T-helper 2 cell treated with Interferon-gamma antibody and Interleukin-4, amounts not matched to agents 5 μg/mL and 100 μg/mL, for 36 hours (primary cell): ENCODE measurements at regions not wholly inside any gene's neighbourhood (a gene's known extent, or its start where the extent isn't known, plus 50 kb on each side); places are given as distances from the start of the nearest gene placed in this dataset.

Experiments
- DNase-seq: peaks from one replicate; pipeline ENCODE4 v3.0.0; 2021; ENCODE audit warnings: low spot score
- H3K27ac Mint-ChIP-seq: one replicate; pipeline ENCODE4 v1.8.0; 2021; ENCODE audit warnings: mild to moderate bottlenecking, mixed read lengths
- H3K27me3 Mint-ChIP-seq: one replicate; pipeline ENCODE4 v1.8.0; 2021; ENCODE audit warnings: low read depth, mixed read lengths
- H3K36me3 Mint-ChIP-seq: one replicate; pipeline ENCODE4 v1.8.0; 2021; ENCODE audit warnings: low read depth, mixed read lengths
- H3K4me1 Mint-ChIP-seq: one replicate; pipeline ENCODE4 v1.8.0; 2021; ENCODE audit warnings: low read depth, mixed read lengths
- H3K4me3 Mint-ChIP-seq: one replicate; pipeline ENCODE4 v1.8.0; 2022; ENCODE audit warnings: mild to moderate bottlenecking, moderate library complexity, mixed read lengths
- H3K9me3 Mint-ChIP-seq: one replicate; pipeline ENCODE4 v1.8.0; 2021; ENCODE audit warnings: mixed read lengths

- no peaks in the 10 kb centered on the region for H3K36me3 Mint-ChIP-seq
- H3K4me3 Mint-ChIP-seq = no peak overlapping the region
- H3K4me1 Mint-ChIP-seq = no peaks in the 10 kb centered on the region
- no peaks in the 10 kb centered on the region for H3K9me3 Mint-ChIP-seq
- no peaks in the 10 kb centered on the region for H3K27me3 Mint-ChIP-seq
- no peak overlapping the region for H3K27ac Mint-ChIP-seq
- no peak for DNase-seq
Observed at GRCh38 chr2:59027320-59027719, 786.2 kb upstream of the FANCL start.

- Mint-ChIP-seq H3K4me1 (no peaks in the 10 kb centered on the region), H3K27me3 (no peaks in the 10 kb centered on the region), H3K9me3 (no peaks in the 10 kb centered on the region), H3K27ac (no peak overlapping the region), H3K4me3 (no peak overlapping the region), H3K36me3 (no peaks in the 10 kb centered on the region)
- DNase-seq = no peak
Observed at GRCh38 chr2:59025157-59025757, 784.1 kb upstream of the FANCL start.

DNA sequence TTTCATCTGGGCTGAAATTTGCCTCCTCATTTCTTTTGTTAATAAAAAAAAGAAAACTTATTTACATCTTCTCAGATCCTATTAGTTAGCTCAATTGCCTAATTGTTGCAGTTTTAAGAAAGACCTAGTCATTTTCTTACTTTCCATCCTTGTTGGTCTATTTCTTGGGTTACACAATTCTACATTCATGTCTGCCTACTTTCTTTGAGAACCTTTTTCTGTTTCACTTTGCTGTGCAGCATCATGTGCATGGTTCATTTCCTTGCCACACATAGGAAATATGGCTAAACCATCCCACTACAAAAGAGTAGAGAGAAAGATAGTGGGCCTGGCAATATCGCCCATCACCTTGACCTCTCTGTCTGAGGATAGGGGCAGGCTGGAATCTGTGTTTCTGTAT is 780.7 kb upstream of the FANCL start:
- no peak overlapping the region for H3K4me3 Mint-ChIP-seq
- no peak for DNase-seq
- no peak overlapping the region for H3K27ac Mint-ChIP-seq
- H3K36me3 Mint-ChIP-seq = no peaks in the 10 kb centered on the region
- H3K9me3 Mint-ChIP-seq = no peaks in the 10 kb centered on the region
- H3K4me1 Mint-ChIP-seq = no peaks in the 10 kb centered on the region
- H3K27me3 Mint-ChIP-seq = no peaks in the 10 kb centered on the region

GRCh38 chr2:59019566-59020159 is 778.5 kb upstream of the FANCL start:
- H3K27me3 Mint-ChIP-seq = no peaks in the 10 kb centered on the region
- H3K9me3 Mint-ChIP-seq = no peaks in the 10 kb centered on the region
- no peaks in the 10 kb centered on the region for H3K36me3 Mint-ChIP-seq
- H3K4me3 Mint-ChIP-seq = no peak overlapping the region
- DNase-seq = no peak
- no peak overlapping the region for H3K27ac Mint-ChIP-seq
- H3K4me1 Mint-ChIP-seq = no peaks in the 10 kb centered on the region

- Mint-ChIP-seq H3K36me3 (no peaks in the 10 kb centered on the region), H3K4me1 (no peaks in the 10 kb centered on the region), H3K27me3 (no peaks in the 10 kb centered on the region), H3K9me3 (no peaks in the 10 kb centered on the region), H3K27ac (no peak overlapping the region), H3K4me3 (no peak overlapping the region)
- no peak for DNase-seq
Observed at GRCh38 chr2:59018737-59019136, 777.6 kb upstream of the FANCL start.

- Mint-ChIP-seq H3K36me3 (no peaks in the 10 kb centered on the region), H3K4me3 (no peak overlapping the region), H3K4me1 (no peaks in the 10 kb centered on the region), H3K27me3 (no peaks in the 10 kb centered on the region), H3K27ac (no peak overlapping the region), H3K9me3 (no peaks in the 10 kb centered on the region)
- no peak for DNase-seq
Observed at GRCh38 chr2:59015027-59015426, 773.9 kb upstream of the FANCL start.

DNA sequence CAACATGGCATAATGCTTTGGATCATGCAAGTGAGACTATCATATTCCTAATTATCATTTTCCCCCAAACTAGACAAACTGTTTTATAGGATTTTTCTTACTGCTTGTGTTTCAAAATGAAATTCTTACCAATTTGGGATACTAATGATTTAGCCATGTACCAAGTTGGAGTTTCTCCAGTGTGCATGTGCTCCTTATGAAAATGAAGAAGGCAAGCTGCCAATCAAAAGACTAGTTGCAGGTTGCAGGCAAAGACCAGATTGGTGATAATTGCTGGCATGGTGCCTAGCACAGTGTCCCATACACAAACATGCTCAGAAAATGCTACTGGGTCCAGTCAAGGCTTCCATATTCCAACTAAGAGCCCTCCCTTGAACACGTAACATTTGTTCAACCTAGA is 771.8 kb upstream of the FANCL start:
- H3K27ac Mint-ChIP-seq = no peak overlapping the region
- H3K9me3 Mint-ChIP-seq = no peaks in the 10 kb centered on the region
- DNase-seq = no peak
- no peaks in the 10 kb centered on the region for H3K36me3 Mint-ChIP-seq
- no peaks in the 10 kb centered on the region for H3K4me1 Mint-ChIP-seq
- H3K27me3 Mint-ChIP-seq = no peaks in the 10 kb centered on the region
- H3K4me3 Mint-ChIP-seq = no peak overlapping the region

DNA sequence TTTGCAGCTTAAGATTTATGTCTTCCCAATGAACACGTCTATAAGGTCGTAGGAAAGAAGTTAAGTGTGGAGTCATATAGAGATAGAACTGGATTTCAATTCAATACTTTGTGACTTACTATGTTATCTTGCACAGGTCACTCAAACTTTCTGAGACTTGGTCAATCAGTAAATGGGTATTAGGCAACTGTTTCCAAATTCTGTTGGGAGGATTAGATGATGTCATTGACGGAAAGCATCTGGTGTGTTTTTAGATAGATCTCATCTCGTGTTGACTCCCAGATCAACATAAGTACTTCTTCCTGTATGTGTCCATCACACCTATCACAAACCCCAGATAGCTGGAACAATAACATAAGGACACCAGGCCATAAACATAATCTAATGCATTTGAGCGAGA is 771.1 kb upstream of the FANCL start:
- Mint-ChIP-seq H3K36me3 (no peaks in the 10 kb centered on the region), H3K9me3 (no peaks in the 10 kb centered on the region), H3K27me3 (no peaks in the 10 kb centered on the region), H3K4me3 (no peak overlapping the region), H3K27ac (no peak overlapping the region), H3K4me1 (no peaks in the 10 kb centered on the region)
- DNase-seq = no peak

DNA sequence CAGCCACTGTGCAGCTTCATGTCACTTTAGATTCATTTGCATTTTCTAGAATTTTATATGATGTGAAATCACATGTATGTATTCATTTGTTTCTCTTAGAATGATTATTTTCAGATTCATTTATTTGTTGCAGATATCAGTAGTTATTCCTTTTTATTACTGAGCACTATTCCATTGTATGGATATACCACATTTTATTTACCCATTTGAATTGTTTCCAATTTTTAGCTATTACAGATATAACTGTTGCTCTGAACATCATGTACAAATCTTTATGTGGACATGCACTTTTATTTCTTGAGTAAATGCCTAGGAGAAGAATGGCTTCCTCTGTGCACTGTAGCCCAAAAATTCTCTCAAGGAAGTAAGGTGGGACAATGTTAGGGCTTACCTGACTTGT is 767.8 kb upstream of the FANCL start:
- Mint-ChIP-seq H3K27me3 (no peaks in the 10 kb centered on the region), H3K4me1 (no peaks in the 10 kb centered on the region), H3K4me3 (no peak overlapping the region)

DNA sequence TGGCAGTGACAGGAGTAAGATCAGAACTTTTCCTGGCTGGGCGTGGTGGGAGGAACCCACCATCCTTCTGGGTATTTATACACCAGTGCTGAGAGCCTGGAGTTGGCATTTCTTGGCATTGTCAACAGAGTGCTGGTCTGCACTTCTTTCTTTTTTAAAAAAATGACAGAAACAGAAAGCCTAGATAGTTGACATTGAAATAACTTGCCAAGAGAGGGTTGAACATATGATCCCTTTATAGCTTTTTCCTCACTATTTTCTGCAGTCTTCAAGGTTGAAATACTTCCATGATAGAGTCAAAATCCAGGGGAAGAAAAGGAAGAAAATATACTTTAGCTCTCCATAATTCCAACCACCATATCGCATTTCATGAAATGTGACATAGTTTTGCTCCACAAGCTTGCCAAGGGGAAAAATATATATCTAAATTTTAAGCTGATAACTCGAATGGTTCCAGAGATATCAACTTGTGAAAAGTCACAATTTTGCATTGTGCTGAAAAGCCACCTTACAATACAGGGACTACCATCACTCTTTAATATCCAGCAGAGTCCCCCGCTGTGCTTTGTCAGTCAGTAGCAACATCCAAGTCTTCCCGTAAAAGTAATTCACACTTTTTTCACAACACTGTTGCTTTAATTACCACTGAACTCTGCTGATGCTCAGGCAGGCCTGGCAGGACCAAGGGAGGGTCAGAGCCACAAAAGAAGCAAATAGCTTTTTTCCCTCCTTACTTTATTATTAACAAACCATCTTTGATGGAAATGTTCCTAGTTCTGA is 764.9 kb upstream of the FANCL start:
- no peak overlapping the region for H3K27ac Mint-ChIP-seq
- no peak for DNase-seq
- H3K9me3 Mint-ChIP-seq = no peaks in the 10 kb centered on the region
- H3K4me3 Mint-ChIP-seq = no peak overlapping the region
- H3K36me3 Mint-ChIP-seq = no peaks in the 10 kb centered on the region
- no peaks in the 10 kb centered on the region for H3K27me3 Mint-ChIP-seq
- H3K4me1 Mint-ChIP-seq = no peaks in the 10 kb centered on the region

More for the DNA sequence above, 767.8 kb upstream of the FANCL start:
- Mint-ChIP-seq H3K36me3 (no peaks in the 10 kb centered on the region), H3K27ac (no peak overlapping the region), H3K9me3 (no peaks in the 10 kb centered on the region)
- DNase-seq = no peak

DNA sequence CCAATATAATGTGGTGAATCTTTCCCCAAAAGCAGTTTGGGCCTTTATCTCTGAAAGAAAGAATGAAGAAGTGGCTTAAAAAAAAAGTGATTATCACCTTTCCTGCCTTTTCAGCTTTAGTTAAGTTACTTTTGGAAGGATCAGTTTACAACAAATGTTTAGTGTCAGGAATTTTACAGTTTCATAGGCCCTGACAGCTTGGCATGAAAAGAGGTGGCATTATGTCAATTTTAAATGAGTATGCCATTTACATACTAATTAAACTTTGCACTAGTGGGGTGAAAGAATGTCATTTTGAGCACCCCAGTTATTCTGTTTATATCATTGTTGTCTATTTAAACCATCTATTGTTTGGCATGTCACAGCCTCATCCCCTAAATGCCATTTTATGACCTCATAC is 763.5 kb upstream of the FANCL start:
- no peaks in the 10 kb centered on the region for H3K4me1 Mint-ChIP-seq
- no peak overlapping the region for H3K27ac Mint-ChIP-seq
- H3K36me3 Mint-ChIP-seq = no peaks in the 10 kb centered on the region
- no peak for DNase-seq
- no peak overlapping the region for H3K4me3 Mint-ChIP-seq
- H3K27me3 Mint-ChIP-seq = no peaks in the 10 kb centered on the region
- H3K9me3 Mint-ChIP-seq = no peaks in the 10 kb centered on the region

DNA sequence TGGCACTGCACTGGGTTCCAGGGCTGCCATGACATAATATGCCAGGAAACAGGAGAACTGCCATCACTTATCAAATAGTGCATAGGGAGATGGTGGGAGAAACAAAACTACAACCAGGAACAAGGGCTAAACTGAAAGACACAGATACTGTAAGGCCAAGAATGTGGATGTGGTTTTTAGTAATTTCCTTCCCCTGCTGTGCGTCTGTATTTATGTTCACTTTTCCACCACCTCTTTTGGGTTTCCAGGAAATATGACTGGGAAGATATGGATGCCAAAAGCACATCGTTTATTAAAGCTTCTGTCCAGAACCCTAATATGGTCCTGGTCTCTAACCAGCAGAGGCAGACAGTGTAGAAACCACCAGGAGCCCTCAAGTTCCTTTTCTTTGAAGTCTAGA is 759.7 kb upstream of the FANCL start:
- H3K9me3 Mint-ChIP-seq = no peaks in the 10 kb centered on the region
- no peaks in the 10 kb centered on the region for H3K4me1 Mint-ChIP-seq
- H3K36me3 Mint-ChIP-seq = no peaks in the 10 kb centered on the region
- no peak overlapping the region for H3K4me3 Mint-ChIP-seq
- DNase-seq = no peak
- H3K27me3 Mint-ChIP-seq = no peaks in the 10 kb centered on the region
- H3K27ac Mint-ChIP-seq = no peak overlapping the region

DNA sequence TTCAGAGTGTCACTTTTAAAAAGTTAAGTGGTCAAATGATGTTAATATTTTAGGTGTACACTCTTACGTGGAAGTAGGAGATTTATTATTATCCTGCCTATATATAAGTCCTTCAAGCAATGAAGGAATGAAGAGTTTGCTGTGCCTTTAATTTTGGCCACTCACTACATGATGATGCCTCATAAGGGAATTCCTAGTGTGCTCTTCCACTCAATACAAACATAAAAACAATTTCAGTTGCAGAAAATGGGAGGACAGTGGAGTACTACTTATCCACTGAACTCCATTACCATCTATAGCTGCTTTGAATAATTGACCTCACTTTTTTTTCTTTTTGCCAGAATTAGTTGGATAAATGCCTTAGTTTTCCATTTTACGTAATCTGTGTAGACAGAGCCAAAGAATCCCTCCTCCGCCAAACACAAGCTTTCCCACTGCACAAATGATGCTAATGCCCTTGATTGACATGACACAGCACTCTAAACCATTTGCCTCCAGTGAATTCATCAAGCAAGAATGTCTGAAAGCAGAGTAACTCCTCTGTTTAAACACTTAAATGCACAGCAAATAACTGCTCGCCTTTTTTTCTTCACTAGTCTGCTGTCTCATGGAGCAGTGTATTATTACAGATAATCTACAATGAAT is 751.1 kb upstream of the FANCL start:
- no peak for DNase-seq
- Mint-ChIP-seq H3K36me3 (no peaks in the 10 kb centered on the region), H3K27me3 (no peaks in the 10 kb centered on the region), H3K4me1 (no peaks in the 10 kb centered on the region), H3K27ac (no peak overlapping the region), H3K4me3 (no peak overlapping the region), H3K9me3 (no peaks in the 10 kb centered on the region)

DNA sequence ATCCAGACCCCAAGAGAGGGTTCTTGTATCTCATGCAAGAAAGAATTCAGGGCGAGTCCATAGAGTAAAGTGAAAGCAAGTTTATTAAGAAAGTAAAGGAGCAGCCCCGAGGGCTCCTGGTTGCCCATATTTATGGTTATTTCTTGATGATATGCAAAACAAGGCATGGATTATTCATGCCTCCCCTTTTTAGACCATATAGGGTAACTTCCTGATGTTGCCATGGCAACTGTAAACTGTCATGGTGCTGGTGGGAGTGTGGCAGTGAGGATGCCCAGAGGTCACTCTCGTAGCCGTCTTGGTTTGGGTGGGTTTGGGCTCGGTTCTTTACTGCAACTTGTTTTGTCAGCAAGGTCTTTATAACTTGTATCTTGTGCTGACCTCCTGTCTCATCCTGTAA is 750.2 kb upstream of the FANCL start:
- H3K9me3 Mint-ChIP-seq = no peaks in the 10 kb centered on the region
- H3K4me3 Mint-ChIP-seq = no peak overlapping the region
- H3K4me1 Mint-ChIP-seq = no peaks in the 10 kb centered on the region
- H3K27ac Mint-ChIP-seq = no peak overlapping the region
- no peak for DNase-seq
- H3K27me3 Mint-ChIP-seq = no peaks in the 10 kb centered on the region
- H3K36me3 Mint-ChIP-seq = no peaks in the 10 kb centered on the region
